Activated CD4-positive, alpha-beta T cell treated with anti-CD3 and anti-CD28 coated beads for 36 hours (primary cell): ENCODE measurements at regions not wholly inside any gene's neighbourhood (a gene's known extent, or its start where the extent isn't known, plus 50 kb on each side); places are given as distances from the start of the nearest gene placed in this dataset.
"Not testable (repeated sequence)": the region's sequence is repeated elsewhere in the genome, so short reads cannot be mapped to it uniquely, and the experiment has no call there.

ENCODE experiments used
- ATAC-seq: fragments of 200-7000 bp; cut with Tn5 transposase; one replicate; pipeline ENCODE4 v1.10.0; 2021; ENCODE audit warnings: mild to moderate bottlenecking, moderate library complexity
- CTCF ChIA-PET: fragments of 350-600 bp; sonication (Branson Sonifier 250); formaldehyde crosslinking; loops from one replicate; lab custom pipeline; 2021; ENCODE audit warnings: antibody characterized with exemption; lab: Charles Lee
- POLR2A ChIA-PET: fragments of 350-600 bp; sonication (Branson Sonifier 250); formaldehyde crosslinking; loops from one replicate; lab custom pipeline; 2021; ENCODE audit warnings: antibody characterized with exemption, inconsistent platforms; lab: Charles Lee
- DNase-seq: peaks from one replicate; pipeline ENCODE4 v3.0.0-alpha.2; 2020
- H3K27ac Mint-ChIP-seq: one replicate; pipeline ENCODE4 v1.8.0; 2021; ENCODE audit warnings: mixed read lengths
- H3K27me3 Mint-ChIP-seq: one replicate; pipeline ENCODE4 v1.8.0; 2021; ENCODE audit warnings: mixed read lengths
- H3K36me3 Mint-ChIP-seq: one replicate; pipeline ENCODE4 v1.8.0; 2021; ENCODE audit warnings: low read depth, mixed read lengths
- H3K4me1 Mint-ChIP-seq: one replicate; pipeline ENCODE4 v1.8.0; 2021; ENCODE audit warnings: mixed read lengths
- H3K4me3 Mint-ChIP-seq: one replicate; pipeline ENCODE4 v1.8.0; 2021; ENCODE audit warnings: mild to moderate bottlenecking, moderate library complexity, mixed read lengths
- H3K9me3 Mint-ChIP-seq: one replicate; pipeline ENCODE4 v1.8.0; 2021; ENCODE audit warnings: low read depth, mixed read lengths
- intact Hi-C, 2 experiments: fragments of 100-400 bp; cut with DNase I in 1 of 2; cut with micrococcal nuclease in 1 of 2; formaldehyde crosslinking; loops; one replicate each; pipeline versions ENCODE4 v1.14.2 to v1.15.1; 2022 to 2024; cut with DNase I, micrococcal nuclease

- H3K36me3 Mint-ChIP-seq = no peaks in the 10 kb centered on the region
- no peaks in the 10 kb centered on the region for H3K27me3 Mint-ChIP-seq
- no peak overlapping the region for H3K4me3 Mint-ChIP-seq
- ChIA-PET POLR2A (interaction anchor here (0.7 kb wide), 1 partner anchor 63 kb away, joined by 3 read pairs; no protein-coding TSS in a partner anchor), CTCF (interaction anchor here (0.9 to 6.1 kb wide), 4 partner anchors 8 to 96 kb away, joined by 3 to 26 read pairs (median 8); no protein-coding TSS in a partner anchor)
- no peaks in the 10 kb centered on the region for H3K4me1 Mint-ChIP-seq
- H3K27ac Mint-ChIP-seq = no peak overlapping the region
- intact Hi-C loops = no loop called here
- H3K9me3 Mint-ChIP-seq = no peaks in the 10 kb centered on the region
- DNase-seq (no peak), ATAC-seq (no peak)
Measured at GRCh38 chr20:59110607-59111006, 53.0 kb upstream of the ZNF831 start.

DNA sequence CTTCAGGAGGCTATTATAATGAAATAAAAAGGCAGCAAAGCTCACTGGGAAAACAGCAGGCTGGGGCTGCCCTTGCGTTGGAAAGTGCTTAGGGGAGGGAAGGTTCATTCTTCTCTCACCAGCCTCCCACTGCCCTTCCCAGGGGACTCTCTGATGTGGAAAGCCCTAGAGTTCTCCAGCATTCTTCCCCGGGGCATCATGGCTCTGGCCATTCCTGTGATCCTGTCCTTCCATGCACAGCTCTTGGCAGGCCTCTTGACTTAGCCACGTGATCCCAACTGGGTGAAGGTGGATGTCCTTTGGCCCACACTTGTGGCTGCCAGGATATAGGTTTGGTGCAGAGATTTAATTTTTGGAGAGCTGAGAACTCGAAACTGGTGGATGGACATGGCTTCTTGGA is 58.0 kb upstream of the ZNF831 start:
- no peak overlapping the region for H3K27ac Mint-ChIP-seq
- CTCF ChIA-PET = interaction anchor here (0.7 to 2.4 kb wide), 3 partner anchors 17 to 102 kb away, joined by 3 to 12 read pairs (median 5); no protein-coding TSS in a partner anchor

DNA sequence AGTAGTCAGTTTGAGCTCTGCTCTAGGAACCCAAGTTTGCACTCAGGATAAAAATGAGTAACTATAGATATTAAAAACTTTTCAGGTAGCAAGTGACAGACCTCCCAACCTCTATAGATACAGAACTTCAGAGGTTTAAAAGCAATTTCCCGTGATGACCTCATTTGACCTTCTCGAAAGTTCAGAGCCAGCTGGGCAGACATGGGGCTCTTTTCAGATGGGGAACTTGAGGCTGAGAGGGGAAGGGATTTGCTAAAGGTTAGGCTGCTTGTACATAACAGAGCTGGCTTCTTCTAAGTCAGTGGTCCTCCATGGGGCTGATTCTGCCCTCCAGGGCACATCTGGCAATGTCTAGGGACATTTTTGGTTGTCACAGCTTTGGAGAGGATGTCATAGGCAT is 58.8 kb upstream of the ZNF831 start:
- POLR2A ChIA-PET = no interaction called here
- H3K4me1 Mint-ChIP-seq = peaks cover 12% of the 10 kb centered on the region
- no peaks in the 10 kb centered on the region for H3K27me3 Mint-ChIP-seq
- H3K36me3 Mint-ChIP-seq = no peaks in the 10 kb centered on the region
- intact Hi-C loops = no loop called here
- DNase-seq (no peak), ATAC-seq (no peak)
- H3K27ac Mint-ChIP-seq = no peak overlapping the region
- CTCF ChIA-PET = interaction anchor here (0.9 to 2.4 kb wide), 3 partner anchors 17 to 102 kb away, joined by 3 to 12 read pairs (median 3); no protein-coding TSS in a partner anchor
- H3K4me3 Mint-ChIP-seq = no peak overlapping the region
- H3K9me3 Mint-ChIP-seq = no peaks in the 10 kb centered on the region

More for the DNA sequence above, 58.0 kb upstream of the ZNF831 start:
- peaks cover 12% of the 10 kb centered on the region for H3K4me1 Mint-ChIP-seq
- POLR2A ChIA-PET = no interaction called here
- no peaks in the 10 kb centered on the region for H3K27me3 Mint-ChIP-seq
- H3K4me3 Mint-ChIP-seq = no peak overlapping the region
- H3K9me3 Mint-ChIP-seq = no peaks in the 10 kb centered on the region
- H3K36me3 Mint-ChIP-seq = no peaks in the 10 kb centered on the region
- ATAC-seq (no peak), DNase-seq (no peak)
- intact Hi-C loops = no loop called here

DNA sequence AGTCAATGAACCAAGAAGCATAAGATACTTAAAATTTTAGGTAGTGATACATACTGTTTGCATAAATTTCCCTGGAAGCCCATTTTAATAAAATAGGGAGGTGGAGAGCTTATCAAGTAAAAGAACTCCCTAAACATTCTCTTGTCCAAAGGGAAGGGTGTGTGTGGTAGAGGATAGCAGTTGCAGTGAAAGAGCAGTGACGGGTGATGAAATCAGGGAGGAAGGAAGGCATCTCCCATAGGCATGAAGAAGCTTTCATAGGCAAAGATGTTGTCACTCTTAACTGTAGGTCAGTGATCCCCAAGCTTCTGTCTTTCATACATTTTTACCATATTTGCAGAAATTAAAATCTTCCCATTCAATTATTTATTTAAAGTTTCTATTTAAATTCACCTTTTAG is 60.0 kb upstream of the ZNF831 start:
- POLR2A ChIA-PET = interaction anchor here (0.5 kb wide), 1 partner anchor 869 kb away, joined by 5 read pairs; no protein-coding TSS in a partner anchor
- Mint-ChIP-seq H3K27me3 (no peaks in the 10 kb centered on the region), H3K36me3 (no peaks in the 10 kb centered on the region), H3K9me3 (no peaks in the 10 kb centered on the region), H3K27ac (peak overlapping the region; percentile 61), H3K4me3 (no peak overlapping the region), H3K4me1 (peaks cover 12% of the 10 kb centered on the region)
- CTCF ChIA-PET = interaction anchor here (0.9 to 1.1 kb wide), 3 partner anchors 14 to 18 kb away, joined by 3 to 4 read pairs (median 4); no protein-coding TSS in a partner anchor
- DNase-seq (no peak), ATAC-seq (no peak)
- intact Hi-C loops = no loop called here

- no peak overlapping the region for H3K4me3 Mint-ChIP-seq
- H3K27me3 Mint-ChIP-seq = no peaks in the 10 kb centered on the region
- ChIA-PET POLR2A (interaction anchor here (0.5 kb wide), 1 partner anchor 868 kb away, joined by 5 read pairs; no protein-coding TSS in a partner anchor), CTCF (interaction anchor here (1.4 kb wide), 1 partner anchor 104 kb away, joined by 6 read pairs; no protein-coding TSS in a partner anchor)
- DNase-seq (no peak), ATAC-seq (peak; percentile 82)
- peaks cover 12% of the 10 kb centered on the region for H3K4me1 Mint-ChIP-seq
- peak overlapping the region; percentile 61 for H3K27ac Mint-ChIP-seq
- H3K9me3 Mint-ChIP-seq = no peaks in the 10 kb centered on the region
- H3K36me3 Mint-ChIP-seq = no peaks in the 10 kb centered on the region
- intact Hi-C loops = no loop called here
Measured at GRCh38 chr20:59102841-59103299, 60.3 kb upstream of the PRELID3B start.

DNA sequence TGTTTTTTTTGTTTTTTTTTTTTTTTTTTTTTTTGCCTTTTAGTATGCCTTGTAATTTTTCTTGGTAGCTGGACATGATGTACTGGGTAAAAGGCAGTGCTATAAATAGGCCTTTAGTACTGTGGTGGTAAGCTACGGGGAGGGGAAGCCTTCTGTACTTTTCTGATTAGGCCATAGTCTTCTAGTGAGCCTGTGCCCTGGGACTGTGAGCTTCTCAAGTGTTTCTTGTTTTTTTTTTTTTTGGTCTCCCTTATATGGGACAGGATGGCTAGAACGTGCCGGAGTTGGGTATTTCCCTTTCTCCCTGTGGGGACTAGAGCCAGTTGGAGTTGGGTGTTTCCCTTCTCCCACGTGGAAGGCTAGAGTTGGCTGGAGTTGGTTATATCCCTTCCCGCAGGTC is 59.4 kb upstream of the PRELID3B start:
- H3K27ac Mint-ChIP-seq = no peak overlapping the region
- CTCF ChIA-PET = interaction anchor here (0.6 to 1.4 kb wide), 2 partner anchors 19 to 105 kb away, joined by 3 to 6 read pairs; no protein-coding TSS in a partner anchor
- H3K9me3 Mint-ChIP-seq = no peaks in the 10 kb centered on the region
- H3K36me3 Mint-ChIP-seq = no peaks in the 10 kb centered on the region
- no peak for DNase-seq
- peaks cover 12% of the 10 kb centered on the region for H3K4me1 Mint-ChIP-seq
- no peaks in the 10 kb centered on the region for H3K27me3 Mint-ChIP-seq
- H3K4me3 Mint-ChIP-seq = no peak overlapping the region
- no peak for ATAC-seq
- POLR2A ChIA-PET = no interaction called here
- intact Hi-C loops = no loop called here

DNA sequence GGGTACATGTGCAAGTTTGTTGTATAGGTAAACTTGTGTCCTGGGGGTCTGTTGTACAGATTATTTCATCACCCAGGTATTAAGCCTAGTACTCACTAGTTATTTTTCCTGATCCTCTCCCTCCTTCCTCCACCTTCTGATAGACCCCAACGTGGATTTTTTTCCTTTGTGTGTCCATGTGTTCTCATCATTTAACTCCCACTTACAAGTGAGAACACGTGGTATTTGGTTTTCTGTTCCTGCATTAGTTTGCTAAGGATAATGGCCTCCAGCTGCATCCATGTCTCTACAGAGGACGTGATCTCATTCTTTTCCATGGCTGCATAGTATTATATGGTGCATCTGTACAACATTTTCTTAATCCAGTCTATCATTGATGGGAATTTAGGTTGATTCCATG is 57.3 kb upstream of the PRELID3B start:
- H3K9me3 Mint-ChIP-seq, DNase-seq, H3K27me3 Mint-ChIP-seq, H3K27ac Mint-ChIP-seq, H3K4me3 Mint-ChIP-seq, POLR2A ChIA-PET, intact Hi-C loops, H3K36me3 Mint-ChIP-seq, CTCF ChIA-PET, ATAC-seq: not testable (repeated sequence)
- H3K4me1 Mint-ChIP-seq = peaks cover 12% of the 10 kb centered on the region

DNA sequence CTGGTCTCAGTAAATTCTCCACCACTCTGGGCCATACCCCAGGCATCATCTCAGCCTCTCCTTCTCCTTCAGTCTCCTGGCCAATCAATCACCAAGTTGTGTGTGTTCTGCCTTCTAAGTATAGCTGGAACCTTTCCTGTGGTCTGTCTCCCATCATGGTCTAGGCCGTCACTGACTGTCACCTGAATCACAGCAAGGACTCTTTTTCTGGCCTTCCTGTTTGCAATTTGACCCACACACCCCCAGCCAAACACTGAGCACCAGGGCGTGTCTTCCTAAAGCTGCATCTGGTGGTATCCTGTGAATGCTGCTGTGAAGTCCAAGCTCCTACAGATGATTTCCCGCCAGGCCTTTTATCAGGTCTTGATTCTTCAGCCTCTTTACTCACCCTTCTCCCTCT is 52.6 kb upstream of the PRELID3B start:
- ChIA-PET POLR2A (no interaction called here), CTCF (interaction anchor here (1.1 to 4.7 kb wide), 2 partner anchors 29 to 112 kb away, joined by 6 to 34 read pairs; no protein-coding TSS in a partner anchor)
- H3K27ac Mint-ChIP-seq = no peak overlapping the region
- H3K9me3 Mint-ChIP-seq = no peaks in the 10 kb centered on the region
- DNase-seq (no peak), ATAC-seq (no peak)
- intact Hi-C loops = no loop called here
- H3K36me3 Mint-ChIP-seq = no peaks in the 10 kb centered on the region
- H3K4me1 Mint-ChIP-seq = no peaks in the 10 kb centered on the region
- H3K4me3 Mint-ChIP-seq = no peak overlapping the region
- H3K27me3 Mint-ChIP-seq = no peaks in the 10 kb centered on the region

GRCh38 chr20:59094576-59094975 is 52.0 kb upstream of the PRELID3B start:
- ChIA-PET POLR2A (no interaction called here), CTCF (interaction anchor here (4.7 kb wide), 1 partner anchor 113 kb away, joined by 34 read pairs; no protein-coding TSS in a partner anchor)
- H3K4me3 Mint-ChIP-seq = no peak overlapping the region
- no peaks in the 10 kb centered on the region for H3K36me3 Mint-ChIP-seq
- intact Hi-C loops = no loop called here
- ATAC-seq (no peak), DNase-seq (no peak)
- no peaks in the 10 kb centered on the region for H3K9me3 Mint-ChIP-seq
- no peak overlapping the region for H3K27ac Mint-ChIP-seq
- H3K4me1 Mint-ChIP-seq = no peaks in the 10 kb centered on the region
- no peaks in the 10 kb centered on the region for H3K27me3 Mint-ChIP-seq
